LNCaP clone FGC (cell line): ENCODE measurements at regions not wholly inside any gene's neighbourhood (a gene's known extent, or its start where the extent isn't known, plus 50 kb on each side); places are given as distances from the start of the nearest gene placed in this dataset.
A peak's percentile ranks its signal among the peaks of the same experiment; 100 is the strongest.
"Not testable (repeated sequence)": the region's sequence is repeated elsewhere in the genome, so short reads cannot be mapped to it uniquely, and the experiment has no call there.

Experiments
- DNase-seq: peaks from one replicate; pipeline ENCODE4 v3.0.0-alpha.2; 2011; ENCODE audit warnings: low read depth
- H3K4me3 ChIP-seq: 2 replicates; pipeline ENCODE4 v1.5.1; 2011; ENCODE audit warnings: mild to moderate bottlenecking, low read depth, low read length, control low read depth
- CTCF ChIP-seq: IDR thresholded peaks from 2 replicates; pipeline ENCODE4 v1.5.1; 2012; ENCODE audit warnings: mild to moderate bottlenecking; ENCODE audit not compliant: control insufficient read depth, insufficient read depth; ENCODE audit errors: extremely low read depth

- no peak for TF ChIP-seq CTCF
- H3K4me3 ChIP-seq, result no peak overlapping the region
- DNase-seq, result no peak
These were observed 226.3 kb upstream of the USP24 start for GRCh38 chr1:55441489-55441888.

GRCh38 chr1:55437692-55438091, 222.5 kb upstream of the USP24 start:
- DNase-seq, result no peak
- no peak overlapping the region for H3K4me3 ChIP-seq
- TF ChIP-seq CTCF, result no peak

- H3K4me3 ChIP-seq, DNase-seq: not testable (repeated sequence)
These were observed 215.6 kb upstream of the USP24 start for GRCh38 chr1:55430720-55431119.

GRCh38 chr1:55430206-55430605, 215.0 kb upstream of the USP24 start:
- DNase-seq, H3K4me3 ChIP-seq: not testable (repeated sequence)

GRCh38 chr1:55428944-55429931, 214.1 kb upstream of the USP24 start:
- TF ChIP-seq CTCF, result no peak
- no peak overlapping the region for H3K4me3 ChIP-seq
- DNase-seq, result no peak

- no peak for TF ChIP-seq CTCF
- no peak overlapping the region for H3K4me3 ChIP-seq
These were observed 213.1 kb upstream of the USP24 start for GRCh38 chr1:55428231-55428630.

GRCh38 chr1:55427606-55428005, 212.4 kb upstream of the USP24 start:
- no peak overlapping the region for H3K4me3 ChIP-seq
- DNase-seq, result no peak
- no peak for TF ChIP-seq CTCF

More at GRCh38 chr1:55428231-55428630, 213.1 kb upstream of the USP24 start:
- DNase-seq, result no peak

GRCh38 chr1:55426619-55427018, 211.5 kb upstream of the USP24 start:
- H3K4me3 ChIP-seq, result no peak overlapping the region
- DNase-seq, result peak; percentile 22
- TF ChIP-seq CTCF, result no peak
